ENCODE measurements at regions not wholly inside any gene's neighbourhood (a gene's known extent, or its start where the extent isn't known, plus 50 kb on each side); places are given as distances from the start of the nearest gene placed in this dataset.

DNA sequence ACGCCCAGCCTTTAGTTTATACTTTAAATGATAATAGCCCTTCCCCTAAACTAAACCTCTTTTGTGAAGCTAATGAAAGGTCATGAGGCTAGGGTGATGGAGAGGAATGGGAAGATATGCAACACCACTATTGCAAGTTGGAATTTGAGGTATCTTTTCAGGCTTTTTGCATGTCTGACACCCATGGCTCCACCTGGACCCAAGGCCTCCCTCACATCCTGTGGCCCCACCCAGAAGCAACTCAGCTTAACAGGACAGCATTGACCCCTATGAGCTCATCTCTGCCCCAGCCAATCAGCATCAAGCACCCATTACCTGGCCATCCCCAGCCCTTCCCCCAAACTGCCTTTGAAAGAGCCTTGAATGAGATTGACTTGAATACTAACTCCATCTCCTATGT is 674.2 kb upstream of the NRP1 start:
- H3K4me1 ChIP-seq (replicated peaks in 1 of 2) = peaks cover 0 to 3% of the 10 kb centered on the region in 2 donors
- in situ Hi-C loops (cut with MboI; ENCODE audit: low pct_unique_long_range_greater_than_20kb in 2 of 9, low sequenced_read_pairs in 9 of 9, unreplicated experiment in 9 of 9) = no loop called here
- no peak overlapping the region for H3K27ac ChIP-seq
- ATAC-seq (replicated peaks in 6 of 8) = no peak
- WGBS, 10 experiments = 83% methylated on average over 1 of the region's 1 CpG; no CpG with 5 or more reads in 9 of the 10 experiments
- no peak overlapping the region for H3K4me3 ChIP-seq

DNA sequence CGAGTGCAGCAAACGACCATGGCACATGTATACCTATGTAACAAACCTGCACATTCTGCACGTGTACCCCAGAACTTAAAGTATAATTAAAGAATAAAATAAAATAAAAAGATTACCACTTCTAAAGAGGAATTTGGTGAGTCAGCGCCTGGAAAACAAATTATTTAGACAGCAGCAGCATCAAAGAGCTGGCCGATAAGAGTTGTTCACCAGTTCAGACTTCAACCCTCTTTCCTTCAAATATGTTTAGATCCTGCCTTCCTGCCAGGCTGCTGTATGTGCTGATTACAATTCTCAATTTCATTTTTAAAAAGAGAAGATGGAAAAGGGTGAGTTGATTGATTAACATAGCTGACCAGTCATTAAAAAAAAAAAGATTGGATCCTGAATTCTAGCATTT is 672.0 kb upstream of the NRP1 start:
- Histone ChIP-seq H3K27ac (no peak overlapping the region), H3K4me1 (replicated peaks in 1 of 2) (peaks cover 0 to 13% of the 10 kb centered on the region in 2 donors), H3K4me3 (no peak overlapping the region)
- in situ Hi-C loops (cut with MboI; ENCODE audit: low pct_unique_long_range_greater_than_20kb in 2 of 9, low sequenced_read_pairs in 9 of 9, unreplicated experiment in 9 of 9) = no loop called here
- WGBS, 10 experiments = 50 to 100% (median 80%) methylated on average over 1 to 5 of the region's 5 CpGs; no CpG with 5 or more reads in 4 of the 10 experiments
- ATAC-seq (replicated peaks in 6 of 8) = no peak

DNA sequence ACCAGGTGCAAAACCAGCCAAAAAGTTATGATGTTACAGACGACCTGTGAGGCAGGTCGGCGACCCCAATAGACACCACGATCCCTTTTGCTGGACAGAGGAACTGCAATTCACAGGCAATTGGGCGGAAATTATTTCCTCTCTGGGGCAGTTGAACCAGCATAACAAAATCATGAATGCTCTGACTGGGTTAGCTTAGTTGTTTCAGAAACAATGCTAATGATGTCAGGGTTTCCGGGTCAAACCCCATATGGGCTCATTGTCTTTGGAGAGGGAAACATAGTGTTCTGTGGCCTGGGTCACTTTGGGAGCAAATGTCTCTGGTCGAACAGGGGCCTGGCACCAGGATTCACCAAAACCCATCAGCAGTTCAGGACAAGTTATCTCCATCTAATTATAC is 669.1 kb upstream of the NRP1 start:
- WGBS, 10 experiments = 0 to 86% (median 11%) methylated on average over 1 to 6 of the region's 7 CpGs; no CpG with 5 or more reads in 1 of the 10 experiments

DNA sequence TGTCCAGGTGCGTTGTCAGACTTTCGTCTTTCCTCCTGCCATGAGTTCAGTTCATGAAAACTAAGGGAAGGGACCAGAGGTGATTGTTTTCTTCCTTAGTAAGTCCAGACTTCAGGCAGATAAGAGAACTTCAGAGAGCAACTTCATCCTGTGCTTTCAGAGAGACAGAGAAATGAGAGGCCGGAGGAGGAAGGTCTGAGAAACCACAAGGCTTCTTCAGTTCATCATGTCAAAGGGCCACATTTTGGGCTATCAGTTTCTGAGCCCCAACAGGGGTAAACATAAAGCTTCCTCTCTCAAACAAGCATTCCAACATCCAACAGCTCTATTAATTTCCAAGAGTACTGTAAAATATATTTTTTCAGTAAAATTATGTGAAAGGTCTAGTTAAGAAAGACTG is 668.4 kb upstream of the NRP1 start:
- ATAC-seq (replicated peaks in 6 of 8) = no peak
- no peak overlapping the region for H3K4me3 ChIP-seq
- 67 to 89% (median 86%) methylated on average over 1 to 3 of the region's 3 CpGs; no CpG with 5 or more reads in 4 of the 10 experiments for WGBS, 10 experiments
- H3K4me1 ChIP-seq (replicated peaks in 1 of 2) = peaks cover 0 to 15% of the 10 kb centered on the region in 2 donors
- in situ Hi-C loops (cut with MboI; ENCODE audit: low pct_unique_long_range_greater_than_20kb in 2 of 9, low sequenced_read_pairs in 9 of 9, unreplicated experiment in 9 of 9) = no loop called here
- H3K27ac ChIP-seq = no peak overlapping the region

More for the DNA sequence above, 669.1 kb upstream of the NRP1 start:
- Histone ChIP-seq H3K4me3 (no peak overlapping the region), H3K4me1 (replicated peaks in 1 of 2) (peaks cover 0 to 15% of the 10 kb centered on the region in 2 donors), H3K27ac (no peak overlapping the region)
- ATAC-seq (replicated peaks in 6 of 8) = no peak
- in situ Hi-C loops (cut with MboI; ENCODE audit: low pct_unique_long_range_greater_than_20kb in 2 of 9, low sequenced_read_pairs in 9 of 9, unreplicated experiment in 9 of 9) = no loop called here

DNA sequence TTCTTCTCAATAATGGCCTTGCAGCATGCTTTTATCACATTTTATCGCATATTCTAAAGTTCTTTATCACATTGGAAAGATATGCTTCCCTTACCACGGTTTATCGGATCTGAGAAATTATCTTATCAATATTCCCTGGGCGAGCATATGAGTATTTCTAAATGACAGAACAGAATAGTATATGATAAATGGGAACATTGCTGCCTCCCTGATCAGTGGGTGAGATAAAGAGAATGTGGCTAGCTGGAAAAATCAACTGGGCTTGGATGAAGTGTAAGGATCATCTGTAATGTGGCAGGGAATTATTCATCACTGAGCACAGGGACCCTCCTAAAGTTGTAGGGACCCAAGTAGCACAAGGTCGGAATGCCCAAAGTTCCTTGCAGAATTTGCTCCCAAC is 667.4 kb upstream of the NRP1 start:
- H3K4me3 ChIP-seq = no peak overlapping the region
- H3K27ac ChIP-seq = no peak overlapping the region
- no peak for ATAC-seq (replicated peaks in 6 of 8)
- in situ Hi-C loops (cut with MboI; ENCODE audit: low pct_unique_long_range_greater_than_20kb in 2 of 9, low sequenced_read_pairs in 9 of 9, unreplicated experiment in 9 of 9) = no loop called here
- 70 to 100% (median 82%) methylated on average over 1 to 5 of the region's 5 CpGs for WGBS, 10 experiments
- peaks cover 0 to 15% of the 10 kb centered on the region in 2 donors for H3K4me1 ChIP-seq (replicated peaks in 1 of 2)

DNA sequence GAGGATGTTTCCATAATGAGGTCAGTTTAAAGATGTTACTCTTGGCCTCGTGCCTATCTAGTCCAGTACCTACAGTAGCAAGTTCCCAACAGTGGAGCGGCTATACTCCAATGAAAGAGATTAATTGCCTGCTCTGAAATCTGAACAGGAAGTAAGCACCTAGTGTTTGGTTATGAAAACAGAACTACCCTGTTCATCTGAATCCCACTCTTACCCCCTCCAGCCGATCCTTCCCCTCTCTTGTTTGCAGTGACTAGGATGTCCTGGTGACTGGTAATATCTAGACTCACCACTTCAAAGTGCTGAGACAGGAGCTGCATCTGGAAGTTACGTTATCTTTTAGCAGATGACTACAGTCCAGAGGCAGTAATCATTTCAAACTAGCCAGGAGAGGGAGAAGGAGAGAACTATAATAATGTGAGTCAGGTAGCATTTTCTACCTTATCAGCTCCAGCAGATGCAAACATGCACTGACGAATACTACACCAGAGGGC is 666.7 kb upstream of the NRP1 start:
- Histone ChIP-seq H3K4me1 (replicated peaks in 1 of 2) (peaks cover 0 to 15% of the 10 kb centered on the region in 2 donors), H3K4me3 (no peak overlapping the region), H3K27ac (no peak overlapping the region)
- ATAC-seq (replicated peaks in 6 of 8) = no peak
- 0 to 89% (median 61%) methylated on average over 1 to 4 of the region's 5 CpGs; no CpG with 5 or more reads in 1 of the 10 experiments for WGBS, 10 experiments
- in situ Hi-C loops (cut with MboI; ENCODE audit: low pct_unique_long_range_greater_than_20kb in 2 of 9, low sequenced_read_pairs in 9 of 9, unreplicated experiment in 9 of 9) = no loop called here

DNA sequence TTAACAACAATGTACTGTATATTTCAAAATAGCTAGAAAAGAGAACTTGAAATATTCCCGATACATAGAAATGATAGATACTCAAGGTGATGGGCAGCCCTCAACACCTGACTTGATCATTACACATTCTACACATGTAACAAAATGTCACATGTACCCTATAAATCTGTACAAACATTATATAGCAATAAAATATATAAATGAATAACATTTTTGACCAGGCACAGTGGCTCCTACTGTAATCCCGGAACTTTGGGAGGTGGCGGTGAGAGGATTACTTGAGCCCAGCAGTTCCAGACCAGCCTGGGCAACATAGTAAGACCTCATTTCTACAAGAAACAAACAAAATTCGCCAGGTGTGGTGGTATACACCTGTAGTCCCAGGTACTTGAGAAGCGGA is 659.5 kb upstream of the NRP1 start:
- H3K4me3 ChIP-seq = no peak overlapping the region
- no peak for ATAC-seq (replicated peaks in 6 of 8)
- no peak overlapping the region for H3K27ac ChIP-seq
- 54 to 100% (median 93%) methylated on average over 1 to 5 of the region's 5 CpGs; no CpG with 5 or more reads in 2 of the 10 experiments for WGBS, 10 experiments
- in situ Hi-C loops (cut with MboI; ENCODE audit: low pct_unique_long_range_greater_than_20kb in 2 of 9, low sequenced_read_pairs in 9 of 9, unreplicated experiment in 9 of 9) = no loop called here
- no peaks in the 10 kb centered on the region for H3K4me1 ChIP-seq (replicated peaks in 1 of 2)

DNA sequence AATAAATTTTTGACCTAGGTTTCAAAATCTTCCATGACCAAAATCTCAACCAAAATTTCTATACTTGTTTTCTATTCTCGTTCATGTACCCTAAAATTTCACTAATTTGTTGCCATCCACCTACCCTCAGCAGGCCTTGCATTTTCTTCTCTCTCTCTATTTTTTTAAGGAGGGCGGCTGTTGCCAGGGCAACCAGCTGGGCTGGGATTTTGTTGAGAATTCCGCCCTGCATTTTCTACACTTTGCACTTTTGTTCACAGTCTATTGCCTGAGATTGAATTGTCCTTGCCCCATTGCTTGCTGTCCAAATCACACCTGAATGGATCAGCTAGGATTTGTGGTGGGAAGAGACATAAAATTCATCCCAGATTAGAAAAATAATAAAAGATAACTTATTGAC is 657.5 kb upstream of the NRP1 start:
- WGBS, 10 experiments = 30 to 86% (median 66%) methylated on average over 1 to 3 of the region's 3 CpGs; no CpG with 5 or more reads in 1 of the 10 experiments
- Histone ChIP-seq H3K4me3 (no peak overlapping the region), H3K4me1 (replicated peaks in 1 of 2) (no peaks in the 10 kb centered on the region), H3K27ac (no peak overlapping the region)
- in situ Hi-C loops (cut with MboI; ENCODE audit: low pct_unique_long_range_greater_than_20kb in 2 of 9, low sequenced_read_pairs in 9 of 9, unreplicated experiment in 9 of 9) = no loop called here
- peak in 2 of 8 experiments; percentile 29 to 73 for ATAC-seq (replicated peaks in 6 of 8)

DNA sequence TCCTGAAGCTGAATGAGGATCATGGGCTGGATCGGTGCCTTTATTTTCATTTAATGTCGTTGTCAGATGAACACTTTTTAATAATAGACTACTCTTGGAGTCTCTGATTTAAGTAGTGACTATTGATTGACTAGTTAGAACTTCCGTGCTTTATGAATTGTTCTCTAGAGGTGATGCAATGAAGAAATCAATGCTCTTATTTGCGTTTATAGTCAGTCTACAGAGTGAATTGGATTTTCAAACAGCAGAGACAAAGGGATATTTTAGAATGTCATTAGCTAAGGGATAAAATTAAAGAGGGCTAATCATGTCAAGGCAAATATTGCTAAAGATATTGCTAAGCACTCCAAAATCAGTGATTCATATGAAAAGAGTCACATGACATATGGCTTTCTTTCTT is 652.0 kb upstream of the NRP1 start:
- no peak overlapping the region for H3K27ac ChIP-seq
- no peak overlapping the region for H3K4me3 ChIP-seq
- ATAC-seq (replicated peaks in 6 of 8) = peak in 3 of 8 experiments; percentile 38 to 58 (median 39)
- in situ Hi-C loops (cut with MboI; ENCODE audit: low pct_unique_long_range_greater_than_20kb in 2 of 9, low sequenced_read_pairs in 9 of 9, unreplicated experiment in 9 of 9) = no loop called here
- WGBS, 10 experiments = 8 to 93% (median 61%) methylated on average over 2 to 4 of the region's 4 CpGs; no CpG with 5 or more reads in 2 of the 10 experiments
- no peaks in the 10 kb centered on the region for H3K4me1 ChIP-seq (replicated peaks in 1 of 2)

DNA sequence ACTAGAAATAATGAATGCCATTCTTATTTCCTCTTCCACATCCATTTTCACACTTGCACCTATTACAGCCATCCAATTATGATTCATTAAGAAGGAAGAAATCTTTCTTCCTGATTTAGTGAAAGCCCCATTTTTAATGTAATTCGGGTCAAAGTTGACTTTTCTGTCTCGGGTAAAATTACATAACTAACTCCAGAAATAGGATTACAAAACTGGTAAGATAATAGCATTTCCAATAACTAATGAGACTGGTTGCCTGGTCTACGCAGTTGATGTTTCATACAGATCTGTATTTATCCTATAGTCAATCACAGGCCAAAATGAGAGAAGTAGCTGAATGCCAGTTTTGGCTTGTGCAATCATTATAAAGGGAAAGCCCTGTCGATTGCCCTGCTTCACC is 651.5 kb upstream of the NRP1 start:
- Histone ChIP-seq H3K27ac (no peak overlapping the region), H3K4me3 (no peak overlapping the region), H3K4me1 (replicated peaks in 1 of 2) (no peaks in the 10 kb centered on the region)
- in situ Hi-C loops (cut with MboI; ENCODE audit: low pct_unique_long_range_greater_than_20kb in 2 of 9, low sequenced_read_pairs in 9 of 9, unreplicated experiment in 9 of 9) = no loop called here
- 58 to 100% (median 78%) methylated on average over 1 to 4 of the region's 4 CpGs for WGBS, 10 experiments
- no peak for ATAC-seq (replicated peaks in 6 of 8)

DNA sequence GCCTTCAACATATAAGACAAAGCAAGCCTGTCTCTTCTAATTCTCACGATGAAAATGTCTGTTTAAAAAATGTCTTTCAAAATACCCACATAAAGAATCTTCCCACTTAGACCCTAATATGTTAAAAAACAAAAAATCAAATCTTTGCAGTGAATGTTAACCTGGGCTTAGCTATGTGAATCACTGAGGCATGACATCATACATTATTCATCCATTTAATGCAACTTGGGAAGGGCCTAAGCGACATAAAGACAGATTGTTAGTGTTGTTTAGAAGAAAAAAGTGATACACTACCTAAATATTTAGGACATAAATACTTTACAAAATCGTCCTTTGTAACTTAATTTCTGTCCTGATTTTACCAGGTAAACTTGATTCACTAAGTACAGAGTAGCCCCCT is 648.5 kb upstream of the NRP1 start:
- H3K27ac ChIP-seq = no peak overlapping the region
- no peaks in the 10 kb centered on the region for H3K4me1 ChIP-seq (replicated peaks in 1 of 2)
- WGBS, 10 experiments = 14 to 90% (median 52%) methylated on average over 1 to 3 of the region's 3 CpGs; no CpG with 5 or more reads in 1 of the 10 experiments
- peak in 2 of 8 experiments; percentile 38 to 40 for ATAC-seq (replicated peaks in 6 of 8)
- no peak overlapping the region for H3K4me3 ChIP-seq
- in situ Hi-C loops (cut with MboI; ENCODE audit: low pct_unique_long_range_greater_than_20kb in 2 of 9, low sequenced_read_pairs in 9 of 9, unreplicated experiment in 9 of 9) = no loop called here

DNA sequence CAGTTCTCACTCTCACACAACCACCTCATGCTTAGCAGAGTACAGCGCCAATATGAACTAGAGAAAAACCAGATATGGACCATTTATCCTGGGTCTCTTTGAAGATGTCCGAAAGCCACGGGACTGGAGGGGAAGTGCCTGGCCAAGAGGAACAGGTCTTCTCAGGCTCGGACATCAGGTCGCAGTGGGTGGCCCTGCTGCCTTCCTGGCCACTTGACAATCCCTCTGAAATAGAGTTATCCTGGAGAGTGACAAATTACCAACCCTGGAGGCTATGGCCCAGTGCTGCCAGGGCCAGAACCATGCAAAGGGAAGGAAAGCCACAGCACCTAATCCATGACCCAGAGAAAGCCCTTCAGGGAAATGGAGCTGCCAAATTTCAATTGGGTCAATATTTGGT is 646.8 kb upstream of the NRP1 start:
- Histone ChIP-seq H3K27ac (no peak overlapping the region), H3K4me1 (replicated peaks in 1 of 2) (no peaks in the 10 kb centered on the region), H3K4me3 (no peak overlapping the region)
- 77 to 100% (median 87%) methylated on average over 1 to 5 of the region's 5 CpGs; no CpG with 5 or more reads in 3 of the 10 experiments for WGBS, 10 experiments
- in situ Hi-C loops (cut with MboI; ENCODE audit: low pct_unique_long_range_greater_than_20kb in 2 of 9, low sequenced_read_pairs in 9 of 9, unreplicated experiment in 9 of 9) = no loop called here
- ATAC-seq (replicated peaks in 6 of 8) = no peak

DNA sequence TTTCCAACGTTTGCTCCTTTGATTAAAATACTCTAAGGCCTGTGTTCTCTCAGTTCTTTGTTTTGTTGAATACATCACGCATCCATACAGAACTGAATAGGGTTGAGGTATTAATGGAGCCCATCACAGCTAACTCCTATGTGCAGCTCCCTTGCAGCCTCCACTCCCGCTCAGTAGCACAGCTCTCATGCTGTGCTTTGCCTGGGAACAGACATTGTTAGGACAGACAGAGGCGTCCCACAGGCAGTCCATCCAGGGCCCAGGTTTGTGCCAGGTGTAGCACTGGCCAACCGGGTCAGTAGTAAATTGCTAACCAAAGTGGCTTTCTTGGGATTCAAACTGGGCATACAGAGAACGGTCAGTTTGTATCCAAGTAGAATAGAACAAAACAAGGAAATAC is 644.7 kb upstream of the NRP1 start:
- no peak for ATAC-seq (replicated peaks in 6 of 8)
- H3K4me1 ChIP-seq (replicated peaks in 1 of 2) = no peaks in the 10 kb centered on the region
- no peak overlapping the region for H3K27ac ChIP-seq
- WGBS, 10 experiments = 0 to 100% (median 69%) methylated on average over 1 to 5 of the region's 6 CpGs; no CpG with 5 or more reads in 1 of the 10 experiments
- no peak overlapping the region for H3K4me3 ChIP-seq
- in situ Hi-C loops (cut with MboI; ENCODE audit: low pct_unique_long_range_greater_than_20kb in 2 of 9, low sequenced_read_pairs in 9 of 9, unreplicated experiment in 9 of 9) = no loop called here

DNA sequence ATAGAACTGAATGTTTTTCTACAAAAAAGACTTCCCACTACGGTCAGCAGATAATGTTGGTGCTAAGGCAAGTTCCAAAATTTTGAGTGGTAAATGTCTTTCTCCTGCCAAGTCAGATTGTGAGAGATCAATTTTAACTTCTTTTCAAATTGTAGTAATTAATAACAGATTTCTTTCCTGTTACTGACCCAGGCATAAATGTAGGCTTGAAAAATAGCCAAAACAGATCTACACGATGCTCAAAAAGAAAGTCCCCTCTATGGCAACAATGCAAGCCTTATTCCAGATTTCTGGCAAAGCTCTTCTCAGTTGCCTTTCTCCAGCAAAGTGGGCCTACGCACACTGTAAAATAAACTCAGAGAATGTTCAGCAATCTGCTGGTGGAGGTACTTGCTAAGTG is 641.0 kb upstream of the NRP1 start:
- Histone ChIP-seq H3K27ac (no peak overlapping the region), H3K4me3 (no peak overlapping the region), H3K4me1 (replicated peaks in 1 of 2) (no peaks in the 10 kb centered on the region)
- in situ Hi-C loops (cut with MboI; ENCODE audit: low pct_unique_long_range_greater_than_20kb in 2 of 9, low sequenced_read_pairs in 9 of 9, unreplicated experiment in 9 of 9) = no loop called here
- 0 to 100% (median 93%) methylated on average over 1 to 3 of the region's 3 CpGs; no CpG with 5 or more reads in 1 of the 10 experiments for WGBS, 10 experiments
- ATAC-seq (replicated peaks in 6 of 8) = no peak
